Vagina (tissue), 2 donors: ENCODE measurements at regions not wholly inside any gene's neighbourhood (a gene's known extent, or its start where the extent isn't known, plus 50 kb on each side); places are given as distances from the start of the nearest gene placed in this dataset.
"Not testable (repeated sequence)": the region's sequence is repeated elsewhere in the genome, so short reads cannot be mapped to it uniquely, and the experiment has no call there.

Experiments
- DNase-seq, 2 donors: peaks; one replicate each; pipeline ENCODE4 v3.0.0-alpha.2; 2017; ENCODE audit errors: extremely low spot score in 2 of 2
- H3K27ac ChIP-seq: fragments of 200-600 bp; sonication (generic); one replicate; pipeline ENCODE4 v1.5.1; 2019
- H3K27me3 ChIP-seq: fragments of 200-600 bp; sonication (generic); one replicate; pipeline ENCODE4 v1.5.1; 2019
- H3K36me3 ChIP-seq, 2 donors: fragments of 200-600 bp; sonication (generic); one replicate each; pipeline ENCODE4 v1.5.1; 2017 to 2019
- H3K4me1 ChIP-seq: fragments of 200-600 bp; sonication (generic); one replicate; pipeline ENCODE4 v1.5.1; 2019
- H3K4me3 ChIP-seq, 2 donors: fragments of 200-600 bp; sonication (generic); 1 replicate in 1 of 2; 2 replicates in 1 of 2; pipeline ENCODE4 v1.5.1; 2016 to 2019
- H3K9me3 ChIP-seq: fragments of 200-600 bp; sonication (generic); one replicate; pipeline ENCODE4 v1.5.1; 2019
- POLR2A ChIP-seq, 2 donors: fragments of 450-650 bp; IDR thresholded peaks; one replicate each; pipeline ENCODE4 v1.6.1; 2017; ENCODE audit warnings: antibody characterized with exemption in 2 of 2, mild to moderate bottlenecking in 2 of 2, moderate library complexity in 2 of 2
- POLR2AphosphoS5 ChIP-seq, 2 donors: sonication (generic); formaldehyde crosslinking; IDR thresholded peaks; one replicate each; pipeline ENCODE4 v1.9.0; 2017; ENCODE audit warnings: antibody characterized with exemption in 2 of 2, mild to moderate bottlenecking in 2 of 2, low read depth in 1 of 2; ENCODE audit not compliant: insufficient read depth in 1 of 2
- intact Hi-C: fragments of 100-400 bp; cut with DNase I; formaldehyde crosslinking; loops from one replicate; pipeline ENCODE4 v1.15.1; 2023
- TF ChIP-seq, protein P1 (sequence below), 3 experiments: fragments of 450-650 bp in 2 of 3; fragments of 200-600 bp in 1 of 3; sonication (generic) in 1 of 3; IDR thresholded peaks; one replicate each; pipeline ENCODE4 v1.5.1; 2017 to 2019; ENCODE audit warnings: antibody characterized with exemption in 3 of 3, mild to moderate bottlenecking in 2 of 3, moderate library complexity in 2 of 3

DNA sequence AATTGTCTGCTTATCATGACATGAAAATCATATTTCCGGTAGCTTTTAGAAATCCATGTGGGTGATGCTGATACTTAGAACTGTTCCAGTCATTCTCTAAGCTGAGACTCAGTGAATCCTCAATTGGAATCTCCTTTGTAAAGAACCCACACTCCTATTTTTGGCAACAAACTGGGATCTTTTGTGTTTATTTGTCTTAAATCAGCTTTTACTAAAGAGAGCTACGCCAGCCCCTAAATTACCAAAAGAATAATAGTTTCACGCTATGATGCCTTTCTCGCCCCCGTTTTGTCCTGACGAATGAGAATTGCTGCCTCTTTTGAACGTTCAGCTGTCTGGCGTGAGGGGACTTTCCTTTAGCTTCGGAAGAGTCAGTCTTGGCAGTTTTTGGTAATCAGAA lies 195.9 kb downstream of the SHOX start:
- intact Hi-C loops, result no loop called here

DNA sequence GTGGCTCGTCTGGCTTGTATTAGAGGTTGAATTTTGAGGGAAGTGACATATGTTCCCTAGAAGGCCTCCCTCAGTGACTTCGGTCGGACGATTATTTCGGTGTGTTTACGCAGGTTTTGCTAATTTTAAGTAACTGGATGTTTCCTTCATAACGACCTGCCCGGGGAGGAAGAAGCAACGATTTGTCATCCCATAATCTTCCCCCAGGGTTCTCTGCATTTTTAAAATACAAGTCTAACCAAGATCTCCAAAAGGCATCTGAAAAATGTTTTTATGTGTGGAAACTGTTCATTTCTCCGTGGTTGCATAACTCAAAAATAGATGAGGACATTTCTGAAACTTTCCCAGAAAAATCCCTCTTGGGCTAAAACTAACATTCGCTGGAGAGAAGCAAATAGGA lies 195.4 kb downstream of the SHOX start:
- H3K27me3 ChIP-seq, result no peaks in the 10 kb centered on the region
- H3K36me3 ChIP-seq, result no peaks in the 10 kb centered on the region
- no peak for TF ChIP-seq POLR2AphosphoS5 (IDR thresholded peaks at IDR 0.05; ENCODE audit: insufficient read depth in 1 of 2, low read depth in 1 of 2)
- TF ChIP-seq, protein P1, sequence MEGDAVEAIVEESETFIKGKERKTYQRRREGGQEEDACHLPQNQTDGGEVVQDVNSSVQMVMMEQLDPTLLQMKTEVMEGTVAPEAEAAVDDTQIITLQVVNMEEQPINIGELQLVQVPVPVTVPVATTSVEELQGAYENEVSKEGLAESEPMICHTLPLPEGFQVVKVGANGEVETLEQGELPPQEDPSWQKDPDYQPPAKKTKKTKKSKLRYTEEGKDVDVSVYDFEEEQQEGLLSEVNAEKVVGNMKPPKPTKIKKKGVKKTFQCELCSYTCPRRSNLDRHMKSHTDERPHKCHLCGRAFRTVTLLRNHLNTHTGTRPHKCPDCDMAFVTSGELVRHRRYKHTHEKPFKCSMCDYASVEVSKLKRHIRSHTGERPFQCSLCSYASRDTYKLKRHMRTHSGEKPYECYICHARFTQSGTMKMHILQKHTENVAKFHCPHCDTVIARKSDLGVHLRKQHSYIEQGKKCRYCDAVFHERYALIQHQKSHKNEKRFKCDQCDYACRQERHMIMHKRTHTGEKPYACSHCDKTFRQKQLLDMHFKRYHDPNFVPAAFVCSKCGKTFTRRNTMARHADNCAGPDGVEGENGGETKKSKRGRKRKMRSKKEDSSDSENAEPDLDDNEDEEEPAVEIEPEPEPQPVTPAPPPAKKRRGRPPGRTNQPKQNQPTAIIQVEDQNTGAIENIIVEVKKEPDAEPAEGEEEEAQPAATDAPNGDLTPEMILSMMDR (IDR thresholded peaks at IDR 0.05), result no peak
- no peak for TF ChIP-seq POLR2A (IDR thresholded peaks at IDR 0.05)
- H3K4me3 ChIP-seq, result no peak overlapping the region
- DNase-seq, result no peak
- intact Hi-C loops, result no loop called here
- H3K4me1 ChIP-seq, result no peaks in the 10 kb centered on the region
- H3K9me3 ChIP-seq, result no peaks in the 10 kb centered on the region
- no peak overlapping the region for H3K27ac ChIP-seq

More for the DNA sequence above, 195.9 kb downstream of the SHOX start:
- no peak overlapping the region for H3K4me3 ChIP-seq
- DNase-seq, result peak in 1 of 2 donors; percentile 8
- TF ChIP-seq POLR2AphosphoS5 (IDR thresholded peaks at IDR 0.05; ENCODE audit: insufficient read depth in 1 of 2, low read depth in 1 of 2), result no peak
- TF ChIP-seq, protein P1 (IDR thresholded peaks at IDR 0.05), result no peak
- no peak for TF ChIP-seq POLR2A (IDR thresholded peaks at IDR 0.05)
- no peaks in the 10 kb centered on the region for H3K27me3 ChIP-seq
- H3K9me3 ChIP-seq, result no peaks in the 10 kb centered on the region
- H3K27ac ChIP-seq, result no peak overlapping the region
- no peaks in the 10 kb centered on the region for H3K36me3 ChIP-seq
- H3K4me1 ChIP-seq, result no peaks in the 10 kb centered on the region

DNA sequence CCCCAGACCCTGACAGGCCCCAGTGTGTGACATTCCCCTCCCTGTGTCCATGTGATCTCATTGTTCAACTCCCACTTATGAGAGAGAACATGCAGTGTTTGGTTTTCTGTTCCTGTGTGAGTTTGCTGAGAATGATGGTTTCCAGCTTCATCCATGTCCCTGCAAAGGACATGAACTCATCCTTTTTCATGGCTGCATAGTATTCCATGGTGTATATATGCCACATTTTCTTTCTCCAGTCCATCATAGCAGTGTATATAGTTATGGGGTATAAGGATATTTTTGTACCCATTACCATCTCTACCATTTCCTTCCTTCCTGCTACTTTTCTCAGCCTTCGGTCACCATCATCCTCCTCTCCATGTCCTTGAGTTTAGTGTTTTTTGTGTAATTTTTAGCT lies 192.5 kb downstream of the SHOX start:
- H3K27me3 ChIP-seq, H3K27ac ChIP-seq, DNase-seq, H3K4me3 ChIP-seq, H3K9me3 ChIP-seq, H3K36me3 ChIP-seq, intact Hi-C loops, H3K4me1 ChIP-seq: not testable (repeated sequence)

DNA sequence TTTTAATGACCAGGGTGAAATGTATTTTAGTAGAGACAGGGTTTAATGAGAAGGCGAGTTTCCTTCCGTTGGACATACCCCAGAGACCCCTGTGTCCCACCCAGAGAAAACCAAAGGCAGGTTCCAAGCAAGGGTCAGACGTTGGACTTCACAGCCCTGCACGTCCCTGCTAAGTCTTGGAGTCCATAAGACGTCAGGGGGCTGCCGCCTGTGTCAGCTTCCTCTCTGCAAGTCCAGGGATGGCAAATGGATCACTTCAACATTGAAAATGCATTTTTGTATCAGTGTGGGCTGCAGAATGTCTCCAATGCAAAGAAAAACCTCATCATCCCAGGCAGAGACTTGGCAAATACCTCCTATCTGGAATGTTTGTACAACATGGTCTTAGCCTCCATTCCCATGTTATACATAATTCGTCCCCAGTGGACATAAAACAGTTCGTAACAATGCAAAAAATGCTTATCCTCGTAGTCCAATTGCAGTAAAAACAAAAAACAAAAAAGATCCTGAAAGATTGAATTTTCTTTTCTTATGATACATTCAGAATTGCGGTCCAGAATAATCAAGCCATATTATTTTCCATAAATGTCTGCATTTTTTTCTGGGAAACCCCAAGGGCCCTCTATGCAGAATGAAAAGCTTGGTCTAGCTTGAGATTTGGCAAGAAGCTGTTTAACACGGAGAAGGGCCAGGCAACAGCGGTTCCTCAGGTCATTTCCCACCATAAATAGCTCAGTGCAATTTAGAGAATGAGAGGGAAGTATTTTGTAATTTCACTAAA lies 190.9 kb downstream of the SHOX start:
- no peaks in the 10 kb centered on the region for H3K9me3 ChIP-seq
- peak in 1 of 2 donors; percentile 27 for DNase-seq
- no peaks in the 10 kb centered on the region for H3K4me1 ChIP-seq
- intact Hi-C loops, result no loop called here
- H3K27me3 ChIP-seq, result no peaks in the 10 kb centered on the region
- H3K36me3 ChIP-seq, result no peaks in the 10 kb centered on the region
- H3K27ac ChIP-seq, result no peak overlapping the region
- TF ChIP-seq POLR2AphosphoS5 (IDR thresholded peaks at IDR 0.05; ENCODE audit: insufficient read depth in 1 of 2, low read depth in 1 of 2) (no peak), POLR2A (IDR thresholded peaks at IDR 0.05) (no peak)
- TF ChIP-seq, protein P1 (IDR thresholded peaks at IDR 0.05), result no peak
- no peak overlapping the region for H3K4me3 ChIP-seq

DNA sequence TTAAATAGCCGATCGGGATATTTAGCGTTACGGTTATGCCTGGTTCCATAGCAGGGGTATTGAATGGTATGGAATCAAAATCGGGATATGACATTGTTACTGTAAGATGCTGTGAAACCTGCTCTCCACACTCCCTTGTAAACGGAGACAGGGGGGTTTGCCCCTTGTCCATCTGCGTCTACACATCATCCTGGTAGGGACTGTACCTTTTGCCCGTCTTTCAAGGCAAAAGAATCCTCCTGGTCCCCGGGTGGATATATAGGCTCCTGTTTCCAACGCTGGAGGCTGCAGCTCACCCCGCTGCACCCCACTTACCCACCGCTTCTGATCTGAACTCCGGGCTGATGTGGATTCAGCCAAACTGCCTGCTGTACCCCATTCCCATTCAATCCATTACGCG lies 189.1 kb downstream of the SHOX start:
- no peaks in the 10 kb centered on the region for H3K9me3 ChIP-seq
- H3K27ac ChIP-seq, result no peak overlapping the region
- intact Hi-C loops, result no loop called here
- TF ChIP-seq POLR2A (IDR thresholded peaks at IDR 0.05) (no peak), POLR2AphosphoS5 (IDR thresholded peaks at IDR 0.05; ENCODE audit: insufficient read depth in 1 of 2, low read depth in 1 of 2) (no peak)
- TF ChIP-seq, protein P1 (IDR thresholded peaks at IDR 0.05), result no peak
- no peaks in the 10 kb centered on the region for H3K27me3 ChIP-seq
- H3K4me3 ChIP-seq, result no peak overlapping the region
- peak; percentile 28 to 47 for DNase-seq
- H3K4me1 ChIP-seq, result no peaks in the 10 kb centered on the region
- no peaks in the 10 kb centered on the region for H3K36me3 ChIP-seq
